WTC11 (cell line): ENCODE measurements at regions not wholly inside any gene's neighbourhood (a gene's known extent, or its start where the extent isn't known, plus 50 kb on each side); places are given as distances from the start of the nearest gene placed in this dataset.

ENCODE experiments used
- ATAC-seq: fragments of 200-7000 bp; cut with Tn5 transposase; 2 replicates; pipeline ENCODE4 v1.10.0; 2021; ENCODE audit warnings: mild to moderate bottlenecking, moderate library complexity
- CTCF ChIA-PET: fragments of 300-600 bp; sonication (Branson Sonifier 250); formaldehyde crosslinking; loops from one replicate; lab custom pipeline; 2021; ENCODE audit warnings: antibody characterized with exemption; lab: Charles Lee
- POLR2A ChIA-PET: fragments of 350-600 bp; sonication (Branson Sonifier 250); formaldehyde crosslinking; loops from one replicate; lab custom pipeline; 2021; ENCODE audit warnings: antibody characterized with exemption; lab: Charles Lee
- DNase-seq: peaks from one replicate; pipeline ENCODE4 v3.0.0; 2021; ENCODE audit warnings: low spot score
- H3K27ac Mint-ChIP-seq: 2 replicates; pipeline ENCODE4 v1.8.0; 2021; ENCODE audit warnings: mixed read lengths
- H3K27me3 Mint-ChIP-seq: 2 replicates; pipeline ENCODE4 v1.8.0; 2021; ENCODE audit warnings: low read depth, mild to moderate bottlenecking, moderate library complexity, mixed read lengths
- H3K36me3 Mint-ChIP-seq: 2 replicates; pipeline ENCODE4 v1.8.0; 2021; ENCODE audit warnings: mixed read lengths
- H3K4me1 Mint-ChIP-seq: 2 replicates; pipeline ENCODE4 v1.8.0; 2022; ENCODE audit warnings: mixed read lengths
- H3K4me3 Mint-ChIP-seq: 2 replicates; pipeline ENCODE4 v1.8.0; 2021; ENCODE audit warnings: mild to moderate bottlenecking, moderate library complexity, mixed read lengths
- H3K9me3 Mint-ChIP-seq: 2 replicates; pipeline ENCODE4 v1.8.0; 2021; ENCODE audit warnings: mixed read lengths
- ATF1 ChIP-seq: sonication (generic); formaldehyde crosslinking; IDR thresholded peaks from 2 replicates; pipeline ENCODE4 v1.8.1; 2023; ENCODE audit warnings: mild to moderate bottlenecking, moderate library complexity, missing genetic modification reagents
- CBFB ChIP-seq: sonication (generic); formaldehyde crosslinking; IDR thresholded peaks from 2 replicates; pipeline ENCODE4 v1.8.1; 2022; ENCODE audit warnings: mild to moderate bottlenecking, low read depth, missing genetic modification reagents
- CREB1 ChIP-seq: sonication (generic); formaldehyde crosslinking; IDR thresholded peaks from 2 replicates; pipeline ENCODE4 v1.8.0; 2023; ENCODE audit warnings: mild to moderate bottlenecking, missing genetic modification reagents
- GABPB1 ChIP-seq: sonication (generic); formaldehyde crosslinking; IDR thresholded peaks from 2 replicates; pipeline ENCODE4 v1.8.1; 2023; ENCODE audit warnings: mild to moderate bottlenecking, missing genetic modification reagents
- HMGXB4 ChIP-seq: sonication (generic); formaldehyde crosslinking; IDR thresholded peaks from 2 replicates; pipeline ENCODE4 v1.8.1; 2023; ENCODE audit warnings: mild to moderate bottlenecking, moderate library complexity, missing genetic modification reagents
- IRF2 ChIP-seq: sonication (generic); formaldehyde crosslinking; IDR thresholded peaks from 2 replicates; pipeline ENCODE4 v1.8.0; 2022; ENCODE audit warnings: low read depth, missing genetic modification reagents, borderline replicate concordance
- JAZF1 ChIP-seq: fragments of 250-450 bp; sonication (Bioruptor Pico); IDR thresholded peaks from 2 replicates; pipeline ENCODE4 v1.9.0; 2021; ENCODE audit warnings: moderate library complexity, mild to moderate bottlenecking, inconsistent platforms
- MYBL2 ChIP-seq: sonication (generic); formaldehyde crosslinking; IDR thresholded peaks from 2 replicates; pipeline ENCODE4 v1.8.1; 2023; ENCODE audit warnings: mild to moderate bottlenecking, moderate library complexity, missing genetic modification reagents
- NFYB ChIP-seq: sonication (generic); formaldehyde crosslinking; conservative IDR thresholded peaks from 2 replicates; pipeline ENCODE4 v1.8.0; 2022; ENCODE audit warnings: low read depth, missing genetic modification reagents
- OVOL2 ChIP-seq: fragments of 250-450 bp; sonication (Bioruptor Pico); IDR thresholded peaks from 2 replicates; pipeline ENCODE4 v1.9.0; 2021; ENCODE audit warnings: mild to moderate bottlenecking, borderline replicate concordance
- SMAD4 ChIP-seq: sonication (generic); formaldehyde crosslinking; IDR thresholded peaks from 2 replicates; pipeline ENCODE4 v1.8.0; 2022; ENCODE audit warnings: mild to moderate bottlenecking, missing genetic modification reagents
- SOX15 ChIP-seq: fragments of 250-450 bp; sonication (Bioruptor Pico); IDR thresholded peaks from 2 replicates; pipeline ENCODE4 v1.9.0; 2021; ENCODE audit warnings: mild to moderate bottlenecking
- SP1 ChIP-seq: sonication (generic); formaldehyde crosslinking; conservative IDR thresholded peaks from 2 replicates; pipeline ENCODE4 v1.8.1; 2022; ENCODE audit warnings: missing genetic modification reagents
- TEAD1 ChIP-seq: sonication (generic); formaldehyde crosslinking; IDR thresholded peaks from 2 replicates; pipeline ENCODE4 v1.8.0; 2022; ENCODE audit warnings: mild to moderate bottlenecking, missing genetic modification reagents
- TEAD4 ChIP-seq: sonication (generic); formaldehyde crosslinking; IDR thresholded peaks from 2 replicates; pipeline ENCODE4 v1.8.0; 2022; ENCODE audit warnings: mild to moderate bottlenecking, missing genetic modification reagents
- TP53 ChIP-seq: sonication (generic); formaldehyde crosslinking; IDR thresholded peaks from 2 replicates; pipeline ENCODE4 v1.8.1; 2023; ENCODE audit warnings: mild to moderate bottlenecking, missing genetic modification reagents
- USF1 ChIP-seq: sonication (generic); formaldehyde crosslinking; IDR thresholded peaks from 2 replicates; pipeline ENCODE4 v1.8.0; 2022; ENCODE audit warnings: mild to moderate bottlenecking, missing genetic modification reagents
- ZNF423 ChIP-seq: fragments of 250-450 bp; sonication (Bioruptor Pico); IDR thresholded peaks from 2 replicates; pipeline ENCODE4 v2.1.2; 2022; ENCODE audit warnings: mild to moderate bottlenecking, moderate library complexity
- ZNF532 ChIP-seq: fragments of 250-450 bp; sonication (Bioruptor Pico); IDR thresholded peaks from 2 replicates; pipeline ENCODE4 v1.9.0; 2021; ENCODE audit warnings: mild to moderate bottlenecking, borderline replicate concordance
- ZSCAN18 ChIP-seq: fragments of 250-450 bp; sonication (Bioruptor Pico); IDR thresholded peaks from 2 replicates; pipeline ENCODE4 v2.1.2; 2022; ENCODE audit warnings: mild to moderate bottlenecking, moderate library complexity

GRCh38 chr2:40528564-40528963 is 76.7 kb upstream of the SLC8A1 start:
- DNase-seq (no peak), ATAC-seq (no peak)
- Mint-ChIP-seq H3K9me3 (peaks cover 27% of the 10 kb centered on the region), H3K36me3 (no peaks in the 10 kb centered on the region; the same call in 1 of the 2 replicates), H3K4me3 (no peak overlapping the region), H3K27me3 (no peaks in the 10 kb centered on the region), H3K27ac (no peak overlapping the region), H3K4me1 (no peaks in the 10 kb centered on the region)
- TF ChIP-seq JAZF1 = no peak
- no peak for TF ChIP-seq TEAD1 (CRISPR knock-in tag)
- TF ChIP-seq CREB1 (CRISPR knock-in tag) = no peak
- TF ChIP-seq TP53 = no peak
- no peak for TF ChIP-seq ZNF532 (CRISPR knock-in tag)
- TF ChIP-seq OVOL2 (CRISPR knock-in tag) = no peak
- no peak for TF ChIP-seq IRF2 (CRISPR knock-in tag)
- no peak for TF ChIP-seq CBFB (CRISPR knock-in tag)
- TF ChIP-seq ZNF423 (CRISPR knock-in tag) = no peak
- CTCF ChIA-PET = no interaction called here
- POLR2A ChIA-PET = no interaction called here

GRCh38 chr2:40531359-40531758 is 79.5 kb upstream of the SLC8A1 start:
- POLR2A ChIA-PET = no interaction called here
- DNase-seq = no peak
- H3K36me3 Mint-ChIP-seq = no peaks in the 10 kb centered on the region; the same call in 1 of the 2 replicates
- TF ChIP-seq ZSCAN18 (CRISPR knock-in tag) (no peak), NFYB (CRISPR knock-in tag) (no peak), SP1 (CRISPR knock-in tag) (no peak), TEAD4 (CRISPR knock-in tag) (no peak), GABPB1 (no peak), IRF2 (CRISPR knock-in tag) (no peak), HMGXB4 (CRISPR knock-in tag) (no peak), SOX15 (CRISPR knock-in tag) (no peak)
- TF ChIP-seq, all 79 proteins: peak for 0
- H3K27me3 Mint-ChIP-seq = no peaks in the 10 kb centered on the region
- no peaks in the 10 kb centered on the region for H3K4me1 Mint-ChIP-seq
- H3K4me3 Mint-ChIP-seq = no peak overlapping the region
- H3K9me3 Mint-ChIP-seq = peaks cover 16% of the 10 kb centered on the region
- CTCF ChIA-PET = no interaction called here
- no peak for ATAC-seq
- H3K27ac Mint-ChIP-seq = no peak overlapping the region

- DNase-seq (no peak), ATAC-seq (no peak)
- ChIA-PET POLR2A (no interaction called here), CTCF (interaction anchor here (1.7 kb wide), 1 partner anchor 20 kb away, joined by 6 read pairs; no protein-coding TSS in a partner anchor)
- no peaks in the 10 kb centered on the region for H3K27me3 Mint-ChIP-seq
- H3K4me3 Mint-ChIP-seq = no peak overlapping the region
- H3K36me3 Mint-ChIP-seq = no peaks in the 10 kb centered on the region
- H3K4me1 Mint-ChIP-seq = no peaks in the 10 kb centered on the region
- TF ChIP-seq USF1 (CRISPR knock-in tag) (no peak), SP1 (CRISPR knock-in tag) (no peak), SOX15 (CRISPR knock-in tag) (no peak), MYBL2 (CRISPR knock-in tag) (no peak), GABPB1 (no peak), SMAD4 (CRISPR knock-in tag) (no peak), ATF1 (CRISPR knock-in tag) (no peak)
- H3K27ac Mint-ChIP-seq = no peak overlapping the region
- H3K9me3 Mint-ChIP-seq = no peaks in the 10 kb centered on the region
Observed at GRCh38 chr2:40534528-40534927, 82.6 kb upstream of the SLC8A1 start.
